HG02970 (cell line): ENCODE measurements at regions not wholly inside any gene's neighbourhood (a gene's known extent, or its start where the extent isn't known, plus 50 kb on each side); places are given as distances from the start of the nearest gene placed in this dataset.
A peak's percentile ranks its signal among the peaks of the same experiment; 100 is the strongest.

Experiments
- ATAC-seq: cut with Tn5 transposase; IDR thresholded peaks from one replicate; pipeline ENCODE4 v1.9.1; 2021; ENCODE audit warnings: mild to moderate bottlenecking, moderate library complexity, moderate number of reproducible peaks; ENCODE audit not compliant: unreplicated experiment, low FRiP score

- no peak for ATAC-seq
These were observed 526.6 kb downstream of the MRPL39 start for GRCh38 chr21:25080661-25081060.

GRCh38 chr21:25080141-25080540 is 527.1 kb downstream of the MRPL39 start:
- no peak for ATAC-seq

GRCh38 chr21:25079053-25079452 is 528.2 kb downstream of the MRPL39 start:
- no peak for ATAC-seq

GRCh38 chr21:25062061-25062460 is 545.2 kb downstream of the MRPL39 start:
- no peak for ATAC-seq

GRCh38 chr21:25054689-25055088 is 552.6 kb downstream of the MRPL39 start:
- ATAC-seq = no peak

GRCh38 chr21:25039461-25040380 is 567.6 kb downstream of the MRPL39 start:
- peak; percentile 74 for ATAC-seq

- ATAC-seq = no peak
These were observed 570.5 kb downstream of the MRPL39 start for GRCh38 chr21:25036775-25037174.

GRCh38 chr21:25031750-25032149 is 575.5 kb downstream of the MRPL39 start:
- no peak for ATAC-seq

GRCh38 chr21:25029580-25029979 is 577.7 kb downstream of the MRPL39 start:
- ATAC-seq = no peak

GRCh38 chr21:25025596-25025995 is 581.7 kb downstream of the MRPL39 start:
- ATAC-seq = no peak

GRCh38 chr21:25024639-25025038 is 582.6 kb downstream of the MRPL39 start:
- no peak for ATAC-seq

- ATAC-seq = no peak
These were observed 601.9 kb downstream of the MRPL39 start for GRCh38 chr21:25005388-25005787.

- ATAC-seq = no peak
These were observed 604.6 kb downstream of the MRPL39 start for GRCh38 chr21:25002676-25003075.

- ATAC-seq = no peak
These were observed 612.1 kb downstream of the MRPL39 start for GRCh38 chr21:24995216-24995615.

- ATAC-seq = no peak
These were observed 612.6 kb downstream of the MRPL39 start for GRCh38 chr21:24994717-24995116.

GRCh38 chr21:24989516-24989915 is 617.8 kb downstream of the MRPL39 start:
- ATAC-seq = no peak

GRCh38 chr21:24988941-24989340 is 618.3 kb downstream of the MRPL39 start:
- no peak for ATAC-seq

- no peak for ATAC-seq
These were observed 631.0 kb downstream of the MRPL39 start for GRCh38 chr21:24976238-24976637.

GRCh38 chr21:24969068-24969467 is 638.2 kb downstream of the MRPL39 start:
- ATAC-seq = no peak

- ATAC-seq = peak; percentile 92
These were observed 651.9 kb downstream of the MRPL39 start for GRCh38 chr21:24955275-24955961.

- ATAC-seq = no peak
These were observed 659.1 kb downstream of the MRPL39 start for GRCh38 chr21:24948186-24948585.

GRCh38 chr21:24945910-24946309 is 661.4 kb downstream of the MRPL39 start:
- ATAC-seq = no peak
